ENCODE measurements at regions not wholly inside any gene's neighbourhood (a gene's known extent, or its start where the extent isn't known, plus 50 kb on each side); places are given as distances from the start of the nearest gene placed in this dataset.
A peak's percentile ranks its signal among the peaks of the same experiment; 100 is the strongest.

GRCh38 chr17:69883120-69883519 is 191.9 kb upstream of the KCNJ16 start:
- H3K27me3 ChIP-seq: no peaks in the 10 kb centered on the region
- peaks cover 0 to 5% (median 0%) of the 10 kb centered on the region in 11 experiments; a peak in 2 of 22 replicates for H3K9me3 ChIP-seq (replicated peaks in 1 of 11)
- H3K4me2 ChIP-seq: no peak overlapping the region
- no peak overlapping the region for H3K4me3 ChIP-seq
- no peak overlapping the region for H3K27ac ChIP-seq
- no peak overlapping the region for H3K9ac ChIP-seq
- H4K20me1 ChIP-seq: no peaks in the 10 kb centered on the region
- H3K4me1 ChIP-seq: peaks cover 0 to 16% (median 0%) of the 10 kb centered on the region in 10 experiments; a peak in 3 of 20 replicates
- TF ChIP-seq Cebpa-rat (IDR thresholded peaks at IDR 0.05): no peak
- no peaks in the 10 kb centered on the region for H3K36me3 ChIP-seq

GRCh38 chr17:69884356-69884755 is 190.7 kb upstream of the KCNJ16 start:
- Histone ChIP-seq H3K4me3 (no peak overlapping the region), H3K27me3 (no peaks in the 10 kb centered on the region), H3K4me1 (peaks cover 0 to 12% (median 0%) of the 10 kb centered on the region in 10 experiments; a peak in 3 of 20 replicates), H3K4me2 (peak overlapping the region in 2 of 11 experiments; percentile 23 to 33; a peak in 2 of 22 replicates), H3K36me3 (no peaks in the 10 kb centered on the region), H4K20me1 (no peaks in the 10 kb centered on the region), H3K9ac (no peak overlapping the region), H3K9me3 (replicated peaks in 1 of 11) (0 out of 22 replicates have a peak, but pooled peaks cover 0 to 6% (median 0%) of the 10 kb centered on the region in 11 experiments), H3K27ac (no peak overlapping the region)
- no peak for TF ChIP-seq Cebpa-rat (IDR thresholded peaks at IDR 0.05)

- no peak overlapping the region for H3K27ac ChIP-seq
- no peaks in the 10 kb centered on the region for H3K27me3 ChIP-seq
- peak overlapping the region in 2 of 11 experiments; percentile 23 to 33; a peak in 2 of 22 replicates for H3K4me2 ChIP-seq
- 0 out of 22 replicates have a peak, but pooled peaks cover 0 to 6% (median 0%) of the 10 kb centered on the region in 11 experiments for H3K9me3 ChIP-seq (replicated peaks in 1 of 11)
- H3K4me1 ChIP-seq: peaks cover 0 to 12% (median 0%) of the 10 kb centered on the region in 10 experiments; a peak in 3 of 20 replicates
- H3K9ac ChIP-seq: no peak overlapping the region
- H3K36me3 ChIP-seq: no peaks in the 10 kb centered on the region
- no peaks in the 10 kb centered on the region for H4K20me1 ChIP-seq
- H3K4me3 ChIP-seq: no peak overlapping the region
- TF ChIP-seq Cebpa-rat (IDR thresholded peaks at IDR 0.05): no peak
These were observed 190.2 kb upstream of the KCNJ16 start for GRCh38 chr17:69884846-69885245.

- Histone ChIP-seq H3K4me1 (peaks cover 0 to 12% (median 0%) of the 10 kb centered on the region in 10 experiments; a peak in 1 of 20 replicates), H3K9me3 (replicated peaks in 1 of 11) (peaks cover 0 to 14% (median 0%) of the 10 kb centered on the region in 11 experiments; a peak in 2 of 22 replicates), H3K4me2 (no peak overlapping the region), H4K20me1 (no peaks in the 10 kb centered on the region), H3K4me3 (no peak overlapping the region), H3K27me3 (no peaks in the 10 kb centered on the region), H3K36me3 (no peaks in the 10 kb centered on the region), H3K9ac (no peak overlapping the region), H3K27ac (no peak overlapping the region)
- TF ChIP-seq Cebpa-rat (IDR thresholded peaks at IDR 0.05): no peak
These were observed 176.4 kb upstream of the KCNJ16 start for GRCh38 chr17:69898601-69899000.

GRCh38 chr17:69900101-69900500 is 174.9 kb upstream of the KCNJ16 start:
- Histone ChIP-seq H3K27me3 (no peaks in the 10 kb centered on the region), H3K27ac (no peak overlapping the region), H3K4me3 (no peak overlapping the region), H3K9ac (no peak overlapping the region), H4K20me1 (no peaks in the 10 kb centered on the region), H3K4me1 (no peaks in the 10 kb centered on the region), H3K36me3 (no peaks in the 10 kb centered on the region), H3K4me2 (no peak overlapping the region), H3K9me3 (replicated peaks in 1 of 11) (peaks cover 0 to 14% (median 0%) of the 10 kb centered on the region in 11 experiments; a peak in 2 of 22 replicates)
- TF ChIP-seq Cebpa-rat (IDR thresholded peaks at IDR 0.05): no peak

- no peaks in the 10 kb centered on the region for H4K20me1 ChIP-seq
- H3K4me2 ChIP-seq: no peak overlapping the region
- peaks cover 0 to 14% (median 0%) of the 10 kb centered on the region in 11 experiments; a peak in 2 of 22 replicates for H3K9me3 ChIP-seq (replicated peaks in 1 of 11)
These were observed 174.2 kb upstream of the KCNJ16 start for GRCh38 chr17:69900829-69901228.

GRCh38 chr17:69906306-69906705 is 168.7 kb upstream of the KCNJ16 start:
- no peak for TF ChIP-seq Cebpa-rat (IDR thresholded peaks at IDR 0.05)
- Histone ChIP-seq H3K4me3 (no peak overlapping the region), H3K9me3 (replicated peaks in 1 of 11) (peaks cover 0 to 7% (median 2%) of the 10 kb centered on the region in 11 experiments; a peak in 2 of 22 replicates), H3K27me3 (no peaks in the 10 kb centered on the region), H3K27ac (no peak overlapping the region), H4K20me1 (no peaks in the 10 kb centered on the region), H3K4me1 (peaks cover 0 to 38% (median 28%) of the 10 kb centered on the region in 10 experiments; a peak in 13 of 20 replicates), H3K9ac (no peak overlapping the region), H3K4me2 (peak overlapping the region in 3 of 11 experiments; percentile 12 to 63 (median 31); a peak in 4 of 22 replicates), H3K36me3 (no peaks in the 10 kb centered on the region)

More at GRCh38 chr17:69900829-69901228, 174.2 kb upstream of the KCNJ16 start:
- no peak overlapping the region for H3K4me3 ChIP-seq
- no peak overlapping the region for H3K27ac ChIP-seq
- H3K27me3 ChIP-seq: no peaks in the 10 kb centered on the region
- TF ChIP-seq Cebpa-rat (IDR thresholded peaks at IDR 0.05): no peak
- H3K36me3 ChIP-seq: no peaks in the 10 kb centered on the region
- H3K4me1 ChIP-seq: no peaks in the 10 kb centered on the region
- H3K9ac ChIP-seq: no peak overlapping the region

GRCh38 chr17:69907132-69907847 is 167.7 kb upstream of the KCNJ16 start:
- no peaks in the 10 kb centered on the region for H3K36me3 ChIP-seq
- no peak for TF ChIP-seq Cebpa-rat (IDR thresholded peaks at IDR 0.05)
- no peak overlapping the region for H3K9ac ChIP-seq
- no peak overlapping the region for H3K27ac ChIP-seq
- peaks cover 0 to 38% (median 28%) of the 10 kb centered on the region in 10 experiments; a peak in 13 of 20 replicates for H3K4me1 ChIP-seq
- no peaks in the 10 kb centered on the region for H4K20me1 ChIP-seq
- H3K27me3 ChIP-seq: no peaks in the 10 kb centered on the region
- H3K9me3 ChIP-seq (replicated peaks in 1 of 11): peaks cover 0 to 7% (median 0%) of the 10 kb centered on the region in 11 experiments; a peak in 2 of 22 replicates
- H3K4me3 ChIP-seq: no peak overlapping the region
- peak overlapping the region in 6 of 11 experiments; percentile 3 to 63 (median 16); a peak in 9 of 22 replicates for H3K4me2 ChIP-seq

- Histone ChIP-seq H3K4me1 (peaks cover 0 to 38% (median 28%) of the 10 kb centered on the region in 10 experiments; a peak in 13 of 20 replicates), H3K9ac (no peak overlapping the region), H3K36me3 (no peaks in the 10 kb centered on the region), H3K27ac (no peak overlapping the region), H3K27me3 (no peaks in the 10 kb centered on the region), H4K20me1 (no peaks in the 10 kb centered on the region), H3K4me2 (peak overlapping the region in 7 of 11 experiments; percentile 12 to 65 (median 45); a peak in 13 of 22 replicates), H3K4me3 (no peak overlapping the region), H3K9me3 (replicated peaks in 1 of 11) (peaks cover 0 to 7% (median 0%) of the 10 kb centered on the region in 11 experiments; a peak in 2 of 22 replicates)
- no peak for TF ChIP-seq Cebpa-rat (IDR thresholded peaks at IDR 0.05)
These were observed 166.2 kb upstream of the KCNJ16 start for GRCh38 chr17:69908626-69909368.

All from BLaER1 treated with 17β-estradiol and CSF1 and Interleukin-3, amounts not matched to agents 10 nM and 100 nM (cell line).